ENCODE measurements at regions not wholly inside any gene's neighbourhood (a gene's known extent, or its start where the extent isn't known, plus 50 kb on each side); places are given as distances from the start of the nearest gene placed in this dataset.

DNA sequence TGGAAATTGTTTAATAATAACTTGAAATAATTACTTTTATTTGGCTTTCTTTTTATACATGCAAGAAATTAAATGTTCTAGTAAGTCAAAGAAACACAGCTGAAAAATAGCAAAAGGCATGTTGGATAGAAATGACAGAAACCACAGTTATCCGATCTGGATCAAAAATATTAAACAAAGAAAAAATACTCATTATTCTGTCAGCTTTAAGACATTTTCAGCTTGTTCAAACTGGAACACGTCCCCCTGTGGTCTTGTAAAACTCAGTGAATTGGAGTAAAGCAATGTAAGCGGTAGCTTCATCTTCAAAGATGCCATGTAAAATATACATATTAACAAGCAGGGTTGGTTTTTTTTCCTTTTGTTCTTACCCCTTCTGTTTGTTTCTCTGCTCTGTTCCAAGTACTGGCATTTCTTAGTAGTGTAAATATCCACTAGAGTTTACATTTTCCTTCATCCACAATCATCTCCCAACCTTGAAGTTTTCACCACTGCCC lies 223.4 kb downstream of the IGSF11 start:
- no peak for DNase-seq (ENCODE audit: low read depth in 2 of 3, low spot score in 2 of 3)

DNA sequence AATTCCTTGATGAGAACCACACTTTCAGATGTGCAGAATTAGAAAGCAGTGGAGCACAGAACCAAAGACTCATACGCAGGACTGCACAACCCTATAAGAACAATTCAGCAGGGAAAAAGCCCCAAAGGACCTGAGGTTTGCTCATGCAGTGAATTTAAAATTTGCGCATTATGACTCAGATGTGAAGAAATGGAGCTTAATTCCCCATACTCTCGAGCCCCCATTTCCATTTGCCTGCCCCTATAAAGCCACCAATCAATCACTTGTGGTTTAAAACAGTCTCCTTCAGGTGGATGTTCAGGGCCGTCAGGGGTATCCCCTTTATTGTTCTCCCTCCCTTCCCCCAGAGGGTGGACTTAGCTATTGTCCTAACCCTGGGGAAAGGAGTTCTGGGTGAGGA lies 221.2 kb downstream of the IGSF11 start:
- DNase-seq (ENCODE audit: low read depth in 2 of 3, low spot score in 2 of 3): no peak

DNA sequence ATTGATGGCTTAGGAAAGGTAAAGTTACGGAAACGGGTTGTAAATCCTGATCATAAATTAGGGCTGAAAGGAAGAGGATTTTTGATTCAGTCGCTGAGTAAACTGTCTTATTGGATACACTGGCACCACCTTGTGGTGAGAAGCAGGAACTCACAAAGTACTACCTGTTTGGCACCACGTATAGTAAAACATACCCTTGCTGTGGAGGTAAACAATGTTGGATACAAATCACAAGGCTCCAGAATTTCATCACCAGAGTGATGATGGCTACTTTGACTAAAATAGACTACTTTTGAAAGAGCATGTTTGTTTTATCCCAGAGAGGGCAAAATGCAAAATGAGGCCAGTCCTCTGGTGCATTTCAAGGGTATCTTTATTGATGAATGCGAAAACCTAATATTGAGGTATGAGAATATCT lies 216.9 kb downstream of the IGSF11 start:
- DNase-seq (ENCODE audit: low read depth in 2 of 3, low spot score in 2 of 3): no peak

DNA sequence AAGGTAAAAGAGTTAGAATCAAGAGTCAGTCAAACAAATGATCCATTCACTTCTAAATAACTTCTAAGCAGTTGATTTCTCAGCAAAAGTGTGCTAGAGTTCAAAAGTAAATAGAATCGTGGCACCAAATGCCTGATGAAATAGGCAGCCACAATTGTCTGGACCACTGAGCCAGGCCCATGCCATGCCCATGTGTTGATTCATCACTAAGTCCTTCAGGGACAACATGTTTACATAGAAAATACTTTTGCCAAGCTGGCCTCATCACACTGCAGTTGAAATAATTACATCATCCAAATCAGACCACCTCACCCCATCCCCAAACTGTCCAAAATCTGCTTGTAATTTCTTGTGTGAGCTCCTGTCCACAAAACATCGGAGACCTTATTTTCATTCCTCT lies 216.3 kb downstream of the IGSF11 start:
- no peak for DNase-seq (ENCODE audit: low read depth in 2 of 3, low spot score in 2 of 3)

DNA sequence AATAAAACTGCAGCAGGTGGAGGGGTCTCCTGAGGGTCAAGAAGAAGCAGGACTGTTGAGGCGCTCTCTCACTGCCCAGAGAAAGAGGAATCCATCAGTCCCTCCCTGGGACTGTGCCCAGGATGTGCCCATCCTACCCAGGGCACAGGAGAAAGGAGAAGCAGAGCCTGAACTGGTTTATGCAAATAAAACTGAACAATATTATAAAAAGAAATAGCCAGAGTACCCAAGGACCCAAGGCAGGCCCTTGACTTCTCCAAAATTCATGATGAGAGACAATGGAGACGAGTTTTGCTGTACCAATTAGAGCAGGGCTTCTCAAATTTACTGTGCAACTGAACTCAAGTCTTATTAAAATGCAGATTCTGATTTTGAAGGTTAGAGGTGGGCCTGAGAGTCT lies 211.0 kb downstream of the IGSF11 start:
- no peak for DNase-seq (ENCODE audit: low read depth in 2 of 3, low spot score in 2 of 3)

DNA sequence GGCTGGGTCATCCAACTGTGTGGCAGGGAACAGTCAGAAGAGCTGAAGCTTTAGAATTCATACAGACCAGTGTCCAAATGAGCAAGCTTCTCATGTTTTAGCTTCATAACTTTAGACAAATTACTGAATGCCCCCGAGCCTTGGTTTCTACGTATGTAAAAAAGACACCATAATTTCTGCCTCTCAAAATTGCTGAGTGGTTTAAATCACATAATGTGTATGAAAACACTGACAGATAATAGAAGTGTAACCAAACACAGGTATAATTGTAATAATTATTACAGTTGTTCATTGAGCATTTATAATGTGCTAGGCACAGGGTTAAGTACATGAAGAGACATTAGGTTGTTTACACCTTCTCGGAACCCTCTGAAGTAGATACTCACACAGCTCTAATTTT lies 207.2 kb downstream of the IGSF11 start:
- DNase-seq (ENCODE audit: low read depth in 2 of 3, low spot score in 2 of 3): no peak

DNA sequence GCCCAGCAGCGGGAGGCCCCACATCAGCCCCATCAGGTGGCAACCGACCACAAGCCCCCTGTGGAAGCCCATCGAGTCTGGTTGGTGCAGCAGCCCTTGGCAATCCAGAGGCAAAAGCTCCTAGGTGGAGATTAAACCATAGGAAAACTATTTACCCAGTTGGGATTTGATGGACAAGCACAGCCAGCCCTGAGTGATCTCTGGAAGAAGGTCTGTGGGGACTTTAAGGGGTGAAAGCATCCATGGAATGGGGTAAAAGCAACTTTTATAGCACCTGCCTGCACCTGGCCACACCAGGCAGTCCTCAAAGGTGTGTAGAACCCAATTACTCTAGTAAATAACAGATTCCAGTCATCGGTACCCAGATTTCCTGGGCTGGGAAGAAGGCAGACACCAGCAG lies 206.3 kb downstream of the IGSF11 start:
- DNase-seq (ENCODE audit: low read depth in 2 of 3, low spot score in 2 of 3): no peak

DNA sequence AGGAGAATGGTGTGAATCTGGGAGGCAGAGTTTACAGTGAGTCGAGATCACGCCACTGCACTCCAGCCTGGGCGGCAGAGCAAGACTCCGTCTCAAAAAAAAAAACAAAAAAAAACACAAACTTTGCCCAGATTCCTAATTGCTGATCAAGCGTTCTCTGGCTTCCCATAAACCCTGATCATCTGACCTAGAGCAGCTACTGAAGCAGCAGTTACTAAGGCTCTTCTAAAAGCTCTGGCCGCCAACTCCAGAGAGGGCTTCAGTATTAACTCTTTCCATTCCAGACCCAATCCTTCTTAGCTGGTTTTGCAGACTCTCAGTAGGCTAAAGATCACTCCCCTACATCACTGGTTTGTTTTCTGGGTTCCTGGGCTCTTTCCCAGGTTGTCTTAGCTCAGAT lies 201.6 kb downstream of the IGSF11 start:
- no peak for DNase-seq (ENCODE audit: low read depth in 2 of 3, low spot score in 2 of 3)

DNA sequence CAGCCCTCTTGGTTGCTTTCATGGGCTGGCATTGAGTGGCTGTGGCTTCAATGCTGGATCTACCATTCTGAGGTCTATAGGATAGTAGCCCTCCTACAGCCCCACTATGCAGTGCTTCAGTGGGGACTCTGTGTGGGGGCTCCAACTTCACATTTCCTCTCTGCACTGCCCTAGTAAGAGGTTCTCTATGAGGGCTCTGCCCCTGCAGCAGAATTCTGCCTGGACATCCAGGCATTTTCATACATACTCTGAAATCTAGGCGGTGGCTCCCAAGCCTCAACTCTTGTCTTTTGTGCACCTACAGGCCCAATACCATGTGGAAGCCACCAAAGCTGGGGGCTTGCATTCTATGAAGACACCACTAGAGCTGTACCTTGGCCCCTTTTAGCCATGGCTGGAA lies 195.8 kb downstream of the IGSF11 start:
- no peak for DNase-seq (ENCODE audit: low read depth in 2 of 3, low spot score in 2 of 3)

DNA sequence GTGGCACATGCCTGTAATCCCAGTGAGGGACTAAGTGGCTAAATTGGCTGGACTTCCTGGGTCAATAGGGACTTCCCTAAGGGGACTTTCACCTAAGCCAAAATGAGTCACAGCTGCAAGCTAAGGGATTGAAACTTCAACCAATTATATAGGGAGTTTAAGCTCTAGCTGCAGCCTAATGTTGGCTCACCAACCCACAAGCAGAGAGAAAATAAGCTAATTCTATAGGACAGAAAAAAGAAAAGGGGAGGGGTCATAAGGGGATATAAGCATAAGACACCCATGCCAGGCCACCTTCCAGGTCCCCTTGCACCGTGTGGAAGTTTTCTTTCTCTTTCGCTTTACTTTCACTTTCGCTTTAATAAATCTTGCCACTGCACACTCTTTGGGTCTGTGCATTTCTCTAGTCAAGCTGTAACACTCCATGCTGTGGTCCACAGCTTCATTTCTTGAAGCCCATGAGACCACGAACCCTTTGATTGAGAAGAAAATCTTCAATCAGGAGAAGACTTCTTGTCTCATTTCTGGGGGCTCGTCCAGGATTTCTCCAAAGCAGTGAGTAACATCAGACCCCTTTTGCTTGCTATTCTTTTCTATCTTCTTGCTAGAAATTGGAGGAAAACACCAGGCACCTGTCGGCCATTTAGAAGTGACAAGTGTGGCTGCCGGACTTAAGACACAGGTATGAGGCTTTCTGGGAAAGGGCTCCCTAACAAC lies 192.3 kb downstream of the IGSF11 start:
- no peak for DNase-seq (ENCODE audit: low read depth in 2 of 3, low spot score in 2 of 3)

DNA sequence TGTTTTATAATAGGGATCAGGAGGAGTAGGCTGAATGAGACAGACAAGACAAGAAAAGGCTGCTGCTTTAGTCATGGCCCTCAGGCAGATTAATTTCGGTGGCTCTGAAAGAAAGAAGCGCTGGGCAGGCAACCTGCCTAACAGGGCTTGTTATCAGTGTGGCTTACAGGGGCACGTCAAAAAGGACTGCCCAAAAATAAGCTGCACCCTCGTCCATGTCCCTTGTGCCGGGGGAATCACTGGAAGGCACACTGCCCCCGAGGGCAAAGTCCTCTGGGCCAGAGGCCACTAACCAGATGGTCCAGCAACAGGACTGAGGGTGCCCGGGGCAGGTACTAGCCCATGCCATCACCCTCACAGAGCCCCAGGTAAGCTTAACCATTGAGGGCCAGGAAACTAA lies 188.5 kb downstream of the IGSF11 start:
- no peak for DNase-seq (ENCODE audit: low read depth in 2 of 3, low spot score in 2 of 3)
